T-helper 1 cell (primary cell): ENCODE measurements at regions not wholly inside any gene's neighbourhood (a gene's known extent, or its start where the extent isn't known, plus 50 kb on each side); places are given as distances from the start of the nearest gene placed in this dataset.
A peak's percentile ranks its signal among the peaks of the same experiment; 100 is the strongest.
"Not testable (repeated sequence)": the region's sequence is repeated elsewhere in the genome, so short reads cannot be mapped to it uniquely, and the experiment has no call there.

Experiments used
- DNase-seq, 5 donors: peaks; one replicate each; pipeline ENCODE4 v3.0.0-alpha.2; 2012 to 2020

DNA sequence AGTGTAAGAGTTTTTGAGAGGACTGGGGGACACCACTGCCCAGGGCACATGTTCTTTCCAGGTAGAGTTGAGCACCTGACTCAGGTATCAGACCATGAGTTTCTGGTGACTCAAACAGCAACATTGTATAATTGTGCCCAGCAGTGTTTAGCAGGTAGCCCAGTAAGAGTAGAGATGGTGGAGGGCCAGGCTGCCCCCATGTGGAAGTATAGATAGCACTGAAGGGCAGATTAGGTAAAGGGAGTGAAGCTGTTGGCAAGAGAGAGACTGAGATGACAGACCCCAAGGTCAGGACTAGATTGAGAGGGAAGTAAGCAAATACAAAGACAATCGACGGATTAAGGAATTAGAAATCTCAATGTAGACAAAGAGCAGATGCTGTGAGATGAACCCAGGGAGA is 74.6 kb downstream of the TRIM42 start:
- no peak for DNase-seq

DNA sequence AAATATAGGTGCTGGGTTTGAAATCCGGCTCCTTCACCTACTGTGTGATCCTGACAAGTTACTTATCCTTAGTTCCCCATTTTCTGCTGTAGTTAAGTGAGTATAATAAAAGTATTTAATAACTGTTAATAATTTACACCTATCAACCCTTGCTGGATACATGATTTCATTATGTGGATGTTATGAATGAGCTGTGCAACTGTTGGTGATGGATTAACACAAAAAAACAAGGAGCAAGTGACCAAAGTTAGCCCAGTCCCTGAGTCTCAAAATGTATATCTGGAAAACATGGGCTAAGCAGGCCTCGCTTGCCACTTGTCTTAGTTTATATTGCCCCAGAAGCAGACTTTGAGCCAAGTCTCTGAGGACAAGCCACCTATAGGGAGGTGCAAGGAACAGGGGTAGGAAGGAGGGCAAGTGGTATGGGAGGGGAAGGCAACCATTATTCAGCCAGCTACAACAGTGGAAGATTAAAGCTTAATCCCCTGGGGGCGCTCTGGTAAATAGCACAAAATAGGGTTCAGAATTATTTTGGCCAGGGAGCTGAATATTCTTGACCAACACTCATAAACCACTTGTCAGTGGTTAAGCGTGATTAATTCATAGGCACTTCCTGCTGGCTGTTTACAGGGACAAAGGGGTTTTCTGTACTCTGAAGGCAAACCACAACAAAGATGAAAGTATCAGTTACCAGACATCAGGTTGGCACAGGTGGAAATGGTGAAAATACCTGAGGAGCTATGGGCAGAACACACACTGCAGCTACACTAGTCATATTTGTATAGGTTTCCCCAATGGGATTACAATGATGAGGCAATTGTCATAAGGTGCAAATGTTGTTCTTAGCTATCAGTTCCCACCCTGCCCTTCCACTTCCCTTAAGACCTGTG is 76.2 kb downstream of the TRIM42 start:
- DNase-seq, result no peak

DNA sequence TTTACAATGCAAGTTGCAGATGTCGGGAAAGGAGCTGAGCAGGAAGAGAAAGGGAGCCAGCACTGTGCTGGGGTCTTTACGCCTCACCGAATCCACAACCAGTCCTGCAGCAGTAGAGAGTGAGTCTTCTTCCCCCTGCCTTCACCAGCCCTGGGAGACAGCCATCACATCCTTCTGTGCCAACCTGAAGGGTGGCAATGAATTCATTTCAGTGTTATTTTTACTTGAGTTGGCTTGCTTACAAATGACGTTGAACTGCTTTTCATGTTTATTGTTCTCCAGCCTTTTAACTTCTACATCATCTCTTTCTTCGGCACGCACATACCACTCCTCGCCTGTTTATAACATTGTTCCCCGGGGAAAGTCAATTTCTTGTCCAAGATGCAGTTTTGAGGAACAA is 77.1 kb downstream of the TRIM42 start:
- no peak for DNase-seq

DNA sequence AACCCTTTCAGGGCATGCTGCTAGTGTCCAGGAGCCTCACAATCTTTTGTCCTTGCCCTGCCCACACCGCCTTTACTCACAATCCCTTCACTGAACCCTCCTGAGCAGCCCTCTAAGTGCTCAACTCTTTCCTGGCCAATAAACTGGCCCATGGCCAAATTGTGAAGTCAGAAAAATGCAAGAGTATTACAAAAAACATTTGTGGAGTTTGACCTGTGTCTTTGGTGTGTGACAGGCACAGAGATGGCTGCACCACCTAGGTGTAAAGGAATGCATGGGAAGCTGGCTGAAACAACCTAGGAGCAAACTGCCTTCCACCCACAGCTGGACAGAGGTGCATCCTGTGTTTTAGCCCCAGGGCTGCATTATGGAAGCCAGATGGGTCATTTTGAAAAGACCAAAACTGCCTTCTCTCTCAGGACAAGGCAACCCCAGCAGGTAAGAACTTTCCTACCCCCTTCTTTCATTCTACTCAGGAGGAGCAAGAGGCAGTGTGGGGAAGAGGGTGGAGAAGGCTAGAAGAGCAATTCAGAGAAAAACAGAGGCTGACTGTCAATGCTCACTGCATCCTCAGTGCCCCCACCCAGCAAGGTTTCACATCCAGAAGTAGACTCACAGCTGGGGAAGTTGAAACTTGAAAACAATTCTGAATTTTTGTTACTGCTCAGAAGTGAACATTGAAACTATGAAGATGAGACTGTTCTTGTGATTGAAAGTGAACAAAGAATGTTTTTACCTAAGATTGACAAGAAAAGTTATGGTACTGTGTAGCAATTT is 78.6 kb downstream of the TRIM42 start:
- DNase-seq, result peak in 1 of 5 donors; percentile 26

DNA sequence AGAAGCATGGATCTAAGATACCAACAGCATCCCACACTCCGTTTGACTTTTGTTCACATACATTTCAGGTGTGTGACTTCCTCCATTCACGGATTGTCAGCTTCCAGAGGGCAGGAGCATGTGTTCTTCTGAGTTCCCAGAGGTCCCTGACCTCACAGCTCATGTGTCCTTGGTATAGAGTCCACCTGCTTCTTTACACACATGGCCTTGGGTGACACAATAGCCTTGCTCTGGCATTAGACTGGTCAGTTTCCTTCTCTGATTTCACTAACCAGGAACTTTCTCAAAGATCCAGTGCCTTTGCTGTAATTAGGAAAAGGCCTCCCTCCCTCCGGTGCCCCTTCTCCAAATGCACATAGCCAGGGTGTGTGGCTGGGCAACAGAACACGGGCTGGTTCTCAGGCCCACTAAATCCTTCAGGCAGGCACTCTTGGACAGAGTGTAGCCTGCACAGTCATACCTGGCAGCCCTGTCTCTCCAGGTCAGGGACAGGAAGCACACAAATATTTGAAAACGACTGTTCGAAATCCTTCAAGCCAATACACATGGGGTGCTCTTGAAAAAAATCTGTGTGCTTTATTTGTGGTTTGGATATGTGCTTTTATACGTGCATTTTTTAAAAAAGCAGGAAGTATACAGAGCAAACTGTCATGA is 81.1 kb downstream of the TRIM42 start:
- DNase-seq, result no peak

DNA sequence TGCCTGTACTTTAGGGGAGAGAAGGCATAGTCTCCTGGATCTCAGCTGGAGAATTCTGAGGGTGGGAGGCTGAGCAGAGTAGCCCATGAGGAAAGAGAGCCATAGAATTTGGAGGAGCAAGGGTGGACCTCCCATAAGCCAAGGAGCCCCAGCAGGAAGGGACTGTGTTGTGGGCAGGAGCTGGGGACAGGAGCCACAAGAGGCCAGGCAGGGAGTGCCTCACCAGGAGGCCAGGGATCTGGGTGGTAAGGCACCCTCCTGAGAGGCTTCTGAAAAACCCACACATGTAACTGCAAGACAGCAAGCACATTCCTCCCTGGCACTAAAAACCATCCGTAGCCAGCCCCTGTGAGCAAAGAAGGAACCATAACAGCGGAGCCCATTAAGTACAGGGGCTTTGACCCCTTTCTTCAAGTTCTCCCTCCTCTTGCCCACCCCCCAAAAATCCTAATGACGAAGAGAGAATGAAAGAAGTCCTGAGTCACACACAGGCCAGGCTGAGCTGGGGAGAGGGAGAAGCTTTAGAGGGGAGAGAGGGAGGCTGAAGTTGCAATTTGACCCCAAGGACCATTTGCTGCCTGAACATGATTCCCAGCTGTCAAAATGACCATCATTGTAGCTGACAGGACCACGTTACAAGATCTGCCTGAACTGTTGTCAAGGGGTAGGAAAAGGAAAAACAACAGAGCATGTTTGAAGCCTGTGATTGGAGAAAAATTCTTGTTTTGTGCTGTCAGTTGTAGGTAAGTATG is 82.6 kb downstream of the TRIM42 start:
- DNase-seq, result no peak

DNA sequence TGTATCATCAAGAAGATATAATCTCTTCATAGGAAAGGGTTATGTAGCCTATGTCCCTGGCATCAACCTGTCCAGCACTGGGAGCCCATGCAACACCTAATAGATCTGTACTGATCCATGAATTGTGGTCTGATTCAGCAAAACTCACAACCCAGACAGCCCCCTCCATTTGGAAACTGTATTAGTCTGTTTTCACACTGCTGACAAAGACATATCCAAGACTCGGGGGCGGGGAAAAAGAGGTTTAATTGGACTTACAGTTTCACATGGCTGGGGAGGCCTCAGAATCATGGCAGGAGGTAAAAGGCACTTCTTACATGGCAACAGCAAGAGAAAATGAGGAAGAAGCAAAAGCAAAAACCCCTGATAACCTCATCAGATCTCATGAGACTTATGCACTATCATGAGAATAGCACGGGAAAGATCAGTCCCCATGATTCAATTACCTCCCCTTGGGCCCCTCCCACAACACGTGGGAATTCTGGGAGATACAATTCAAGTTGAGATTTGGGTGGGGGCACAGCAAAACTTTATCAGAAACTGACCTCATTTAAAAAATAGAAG is 83.3 kb downstream of the TRIM42 start:
- DNase-seq, result no peak

DNA sequence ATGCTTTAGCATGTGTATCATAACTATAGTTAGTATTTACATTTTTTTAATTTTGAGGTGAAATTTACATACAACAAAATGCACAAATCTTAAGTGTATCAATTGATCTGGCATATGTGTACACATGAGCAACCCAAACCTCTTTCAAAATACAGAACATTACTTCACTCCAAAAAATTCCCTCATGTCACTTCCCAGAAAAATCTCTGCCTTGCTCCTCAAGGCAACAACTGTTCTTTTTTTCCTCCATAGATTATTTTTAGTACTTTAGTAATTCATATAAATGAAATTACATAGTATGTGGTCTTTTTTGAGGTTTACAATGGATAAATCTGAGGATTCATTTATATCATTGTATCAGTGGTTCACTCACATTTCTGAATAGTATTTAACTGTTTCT is 84.9 kb downstream of the TRIM42 start:
- DNase-seq, result no peak

DNA sequence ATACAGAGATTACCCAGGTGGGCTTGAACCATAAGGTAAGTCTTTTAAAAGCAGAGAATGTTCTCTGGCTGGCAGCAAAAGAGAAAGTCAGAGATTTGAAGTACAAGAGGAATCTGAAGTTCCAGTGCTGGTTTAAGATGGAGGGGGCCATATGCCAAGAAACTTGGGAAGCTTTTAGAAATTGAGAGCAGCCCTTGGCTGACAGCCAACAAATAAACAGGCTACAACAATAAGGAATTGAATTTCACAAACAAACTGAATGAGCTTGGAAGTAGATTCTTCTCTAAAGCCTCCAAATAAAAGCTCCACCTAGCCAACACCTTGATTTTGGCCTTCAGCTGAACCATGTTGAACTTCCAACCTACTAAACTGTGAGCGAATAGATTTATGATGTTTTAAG is 85.7 kb downstream of the TRIM42 start:
- DNase-seq, result no peak

DNA sequence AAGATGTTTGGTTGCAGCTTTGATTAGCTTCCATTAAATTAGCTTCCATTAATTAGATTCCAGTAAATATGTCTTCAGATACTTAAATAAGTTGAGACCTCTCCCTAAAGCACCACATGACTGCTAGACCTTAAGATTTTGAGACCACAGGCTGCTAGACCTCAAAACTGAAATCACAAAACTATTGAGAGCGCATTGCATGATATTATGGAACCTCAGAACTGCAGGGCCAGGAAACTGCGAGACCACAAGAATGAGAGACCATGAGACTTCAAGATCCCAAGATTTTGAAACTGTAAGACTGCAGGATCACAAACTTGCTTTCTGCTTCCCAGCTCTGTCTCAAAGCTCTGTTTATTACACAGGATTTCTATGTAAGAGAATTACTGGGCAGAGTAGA is 87.4 kb downstream of the TRIM42 start:
- peak in 1 of 5 donors; percentile 17 for DNase-seq

DNA sequence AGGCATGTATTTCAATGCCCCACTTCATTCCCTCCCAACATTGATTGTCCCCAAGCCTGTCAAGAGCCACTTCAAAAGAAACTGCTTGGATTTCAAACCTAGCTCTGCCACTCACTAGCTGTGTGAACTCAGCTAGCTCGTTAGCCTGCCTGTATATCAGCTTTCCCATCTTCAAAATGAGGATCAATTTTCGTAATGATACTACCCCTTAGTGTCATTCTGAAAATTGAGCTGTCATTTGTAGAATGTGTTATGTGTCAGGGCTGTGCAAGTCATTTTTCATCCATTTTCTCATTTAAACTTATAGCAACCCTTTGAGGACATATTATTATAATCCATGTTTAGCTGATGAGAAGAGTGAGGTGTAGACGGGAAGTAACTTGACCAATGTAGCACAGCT is 88.6 kb downstream of the TRIM42 start:
- peak in 1 of 5 donors; percentile 43 for DNase-seq

DNA sequence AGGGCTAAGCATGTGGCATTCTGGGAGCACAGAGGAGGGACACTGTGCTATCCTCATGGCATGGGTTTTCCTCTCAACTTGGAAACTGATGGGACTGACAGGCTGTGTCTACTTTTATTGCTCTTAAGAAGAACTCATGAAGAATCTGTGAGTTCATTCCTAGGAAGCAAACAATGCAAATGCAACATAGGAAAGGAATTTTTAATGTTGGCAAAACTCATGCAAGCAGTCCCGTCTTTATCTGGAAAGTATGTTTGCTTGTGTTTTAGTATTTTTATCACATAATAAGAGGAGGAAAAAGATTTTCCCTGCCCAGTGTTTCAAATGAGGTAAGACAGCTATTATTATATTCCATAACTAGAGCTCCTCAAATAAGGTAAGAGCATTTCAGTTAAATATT is 89.7 kb downstream of the TRIM42 start:
- no peak for DNase-seq

DNA sequence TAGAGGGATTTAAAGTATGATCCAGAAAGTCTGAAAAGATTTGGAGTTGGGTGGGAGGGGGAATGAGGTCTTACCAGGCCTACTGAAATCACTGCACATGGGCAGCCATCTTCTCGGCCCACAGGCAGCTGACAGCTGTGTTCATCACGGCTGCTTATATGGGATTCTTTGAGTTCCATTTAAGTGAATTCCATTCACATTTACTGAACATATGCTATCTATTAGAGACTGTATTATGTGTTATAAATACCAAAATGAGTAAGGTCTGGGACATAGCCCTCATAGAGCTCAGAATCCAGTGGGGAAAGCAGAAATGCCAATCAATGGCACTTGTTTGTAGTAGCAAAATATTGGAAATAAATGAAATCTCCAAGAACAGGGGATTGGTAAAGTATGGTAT is 91.1 kb downstream of the TRIM42 start:
- no peak for DNase-seq

DNA sequence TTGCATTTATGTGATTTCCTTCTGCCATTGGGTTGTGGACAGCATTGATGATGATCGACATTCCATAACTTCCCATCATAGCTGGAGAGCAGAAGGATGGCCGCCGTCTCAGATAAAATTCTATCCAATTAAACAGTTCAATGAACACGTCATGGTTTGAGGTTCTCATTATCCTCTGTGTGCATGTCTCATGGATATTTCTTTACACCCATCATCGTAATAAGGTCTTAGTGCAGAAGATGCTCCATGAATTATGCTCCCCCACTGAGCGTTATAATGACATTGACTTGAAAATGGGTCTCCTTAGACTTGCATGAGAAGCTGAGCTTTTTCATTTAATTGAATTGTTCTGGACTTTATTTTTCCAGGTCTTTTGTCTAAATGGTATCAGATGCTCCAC is 92.1 kb downstream of the TRIM42 start:
- DNase-seq, result no peak

DNA sequence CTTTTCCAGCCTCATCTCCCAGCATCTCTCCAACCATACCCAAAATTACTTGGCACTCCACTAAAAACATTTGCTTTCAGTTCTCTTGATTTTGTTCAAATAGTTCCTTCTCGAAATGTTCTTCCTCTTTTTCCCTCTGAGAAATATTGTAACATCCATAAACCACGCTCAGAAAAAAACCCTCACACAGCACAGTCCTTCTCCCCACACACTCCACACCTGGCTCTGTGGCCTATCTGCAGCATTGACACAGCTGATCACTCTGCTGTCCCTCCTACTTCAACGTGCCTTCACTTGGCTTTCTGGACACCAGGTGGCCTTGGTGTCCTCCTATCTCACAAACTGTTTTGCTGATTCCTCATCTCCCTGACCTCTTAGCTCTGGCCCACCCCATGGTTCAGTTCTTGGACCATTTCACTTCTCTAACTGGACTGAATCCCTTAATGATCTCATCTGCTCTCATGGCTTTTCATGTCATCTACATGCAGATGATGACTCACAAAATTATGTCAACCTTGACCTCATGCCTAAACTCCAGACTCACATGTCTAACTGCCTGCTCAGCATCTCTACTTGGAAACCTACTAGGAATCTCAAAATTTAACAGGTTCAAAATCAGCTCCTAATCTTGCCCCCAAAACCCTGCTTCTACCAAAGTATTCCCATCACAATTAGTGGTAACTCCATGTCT is 93.3 kb downstream of the TRIM42 start:
- no peak for DNase-seq

DNA sequence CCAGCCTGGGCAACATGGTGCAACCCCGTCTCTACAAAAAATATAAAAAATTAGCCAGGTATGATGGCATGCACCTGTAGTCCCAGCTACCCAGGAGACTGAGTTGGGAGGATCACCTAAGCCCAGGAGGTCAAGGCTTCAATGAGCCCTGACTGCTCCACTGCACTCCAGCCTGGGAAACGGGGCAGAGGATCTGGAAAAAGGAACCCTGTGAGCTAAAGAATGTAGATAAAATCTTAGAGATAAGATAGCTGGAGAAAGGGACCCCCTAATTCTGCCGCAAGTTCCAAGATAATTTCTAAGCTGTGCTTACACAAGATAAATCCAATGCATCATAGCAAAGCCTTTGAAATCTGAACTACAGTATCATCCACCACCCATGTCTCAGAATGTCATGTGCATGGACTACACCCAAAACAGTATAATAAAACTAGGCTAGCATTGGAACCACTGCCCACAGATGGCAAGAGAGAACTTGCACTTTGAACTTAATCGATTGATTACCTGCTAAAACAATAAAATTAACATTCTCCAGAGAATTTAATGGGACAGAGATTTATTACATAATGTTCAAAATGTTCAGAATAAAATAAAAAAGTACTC is 99.9 kb downstream of the TRIM42 start:
- no peak for DNase-seq

DNA sequence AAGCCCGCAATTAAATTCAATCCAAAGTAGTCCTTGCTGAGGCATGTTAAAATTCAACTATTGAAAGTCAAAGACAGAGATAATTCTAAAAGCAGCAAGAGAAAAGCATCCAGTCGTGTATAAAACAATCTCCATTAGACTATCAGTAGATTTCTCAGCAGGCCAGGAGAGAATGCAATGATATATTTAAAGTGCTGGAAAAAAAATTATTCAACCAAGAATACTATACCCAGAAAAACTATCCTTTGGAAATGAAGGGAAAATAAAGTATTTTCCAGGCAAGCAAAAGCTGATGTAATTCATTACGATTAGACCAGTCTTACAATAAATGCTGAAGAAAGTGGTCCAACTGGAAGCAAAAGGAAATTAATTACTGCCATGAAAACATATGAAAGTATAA is 113.5 kb downstream of the TRIM42 start:
- no peak for DNase-seq

DNA sequence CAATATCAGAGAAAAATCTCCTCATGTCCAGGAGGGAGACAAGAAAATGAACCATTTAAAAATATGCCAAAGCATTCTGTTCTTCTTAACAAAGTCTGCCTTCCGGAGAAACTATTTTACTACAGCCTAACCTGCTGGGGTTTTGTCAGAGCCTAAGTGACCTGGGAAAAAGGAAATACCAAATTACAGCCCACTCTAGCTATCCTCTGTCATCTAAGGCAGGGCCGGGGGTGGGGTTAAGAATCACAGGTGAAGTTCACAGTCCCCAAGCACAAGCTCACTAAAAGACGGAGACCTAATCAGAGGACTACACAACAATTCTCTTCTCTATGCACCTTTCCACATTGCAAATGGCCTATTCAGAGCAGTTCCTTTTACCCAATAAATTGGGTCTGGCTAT is 116.6 kb downstream of the TRIM42 start:
- no peak for DNase-seq

DNA sequence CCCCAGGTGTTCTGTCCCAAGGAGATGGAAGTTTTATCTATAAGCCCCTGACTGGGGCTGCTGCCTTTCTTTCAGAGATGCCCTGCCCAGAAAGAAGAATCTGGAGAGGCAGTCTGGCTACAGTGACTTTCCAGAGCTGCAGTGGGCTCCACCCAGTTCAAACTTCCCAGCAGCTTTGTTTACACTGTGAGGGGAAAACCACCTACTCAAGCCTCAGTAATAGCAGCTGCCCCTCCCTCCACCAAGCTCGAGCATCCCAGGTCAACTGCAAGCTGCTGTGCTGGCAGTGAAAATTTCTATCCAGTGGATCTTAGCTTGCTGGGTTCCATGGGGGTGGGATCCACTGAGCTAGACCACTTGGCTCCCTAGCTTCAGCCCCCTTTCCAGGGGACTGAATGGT is 125.0 kb downstream of the TRIM42 start:
- DNase-seq, result not testable (repeated sequence)

DNA sequence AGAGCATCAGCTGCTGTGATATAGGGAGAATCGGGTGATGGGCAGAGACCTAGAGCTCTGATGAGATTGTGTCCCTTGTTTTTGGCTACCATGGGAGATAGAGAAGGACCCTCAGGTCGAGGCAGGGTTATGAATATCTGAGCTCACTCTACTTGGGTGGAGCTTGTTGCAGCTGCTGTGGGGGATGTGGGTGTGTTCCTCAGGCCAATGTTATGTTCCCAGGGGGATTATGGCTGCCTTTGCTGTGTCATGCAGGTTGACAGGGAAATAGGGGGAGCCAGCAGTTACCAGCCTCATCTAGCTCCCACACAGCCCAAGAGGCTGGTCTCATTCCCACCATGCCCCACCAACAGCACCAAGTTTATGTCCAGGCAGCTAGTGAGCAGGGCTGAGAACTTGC is 131.5 kb downstream of the TRIM42 start:
- no peak for DNase-seq
